ENCODE measurements at regions not wholly inside any gene's neighbourhood (a gene's known extent, or its start where the extent isn't known, plus 50 kb on each side); places are given as distances from the start of the nearest gene placed in this dataset.

DNA sequence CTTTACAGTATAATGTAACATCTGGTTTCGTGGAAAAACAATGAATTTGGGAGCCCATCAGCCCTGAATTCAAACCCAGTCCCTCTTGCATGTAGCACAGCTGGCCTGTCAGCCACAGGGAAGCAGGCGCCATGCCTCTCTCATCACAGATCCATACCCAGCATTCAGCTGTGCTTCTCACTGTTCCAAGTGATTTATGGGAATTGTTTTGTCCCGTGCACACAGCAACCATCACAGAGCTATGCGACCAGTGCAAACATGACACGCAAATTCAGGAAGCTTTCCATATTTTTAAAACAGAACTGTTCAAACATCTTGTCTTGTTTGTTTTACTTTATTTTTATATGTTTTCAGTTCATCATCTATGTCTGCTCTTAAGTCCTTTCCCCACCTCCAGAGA, 496.1 kb downstream of the EIPR1 start:
- TF ChIP-seq, protein P1, sequence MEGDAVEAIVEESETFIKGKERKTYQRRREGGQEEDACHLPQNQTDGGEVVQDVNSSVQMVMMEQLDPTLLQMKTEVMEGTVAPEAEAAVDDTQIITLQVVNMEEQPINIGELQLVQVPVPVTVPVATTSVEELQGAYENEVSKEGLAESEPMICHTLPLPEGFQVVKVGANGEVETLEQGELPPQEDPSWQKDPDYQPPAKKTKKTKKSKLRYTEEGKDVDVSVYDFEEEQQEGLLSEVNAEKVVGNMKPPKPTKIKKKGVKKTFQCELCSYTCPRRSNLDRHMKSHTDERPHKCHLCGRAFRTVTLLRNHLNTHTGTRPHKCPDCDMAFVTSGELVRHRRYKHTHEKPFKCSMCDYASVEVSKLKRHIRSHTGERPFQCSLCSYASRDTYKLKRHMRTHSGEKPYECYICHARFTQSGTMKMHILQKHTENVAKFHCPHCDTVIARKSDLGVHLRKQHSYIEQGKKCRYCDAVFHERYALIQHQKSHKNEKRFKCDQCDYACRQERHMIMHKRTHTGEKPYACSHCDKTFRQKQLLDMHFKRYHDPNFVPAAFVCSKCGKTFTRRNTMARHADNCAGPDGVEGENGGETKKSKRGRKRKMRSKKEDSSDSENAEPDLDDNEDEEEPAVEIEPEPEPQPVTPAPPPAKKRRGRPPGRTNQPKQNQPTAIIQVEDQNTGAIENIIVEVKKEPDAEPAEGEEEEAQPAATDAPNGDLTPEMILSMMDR (IDR thresholded peaks at IDR 0.05), result no peak
- TF ChIP-seq POLR2A (IDR thresholded peaks at IDR 0.05), result no peak
- TF ChIP-seq POLR2AphosphoS5 (IDR thresholded peaks at IDR 0.05), result no peak
